NCI-H2171 treated with DMSO at 0.1 percent for 48 hours (cell line): ENCODE measurements at regions not wholly inside any gene's neighbourhood (a gene's known extent, or its start where the extent isn't known, plus 50 kb on each side); places are given as distances from the start of the nearest gene placed in this dataset.

Experiments
- DNase-seq: peaks from one replicate; lab custom pipeline; 2025; lab: John Stamatoyannopoulos, UW

GRCh38 chr11:97428247-97428790 lies 1038.5 kb downstream of the JRKL start:
- no peak for DNase-seq

DNA sequence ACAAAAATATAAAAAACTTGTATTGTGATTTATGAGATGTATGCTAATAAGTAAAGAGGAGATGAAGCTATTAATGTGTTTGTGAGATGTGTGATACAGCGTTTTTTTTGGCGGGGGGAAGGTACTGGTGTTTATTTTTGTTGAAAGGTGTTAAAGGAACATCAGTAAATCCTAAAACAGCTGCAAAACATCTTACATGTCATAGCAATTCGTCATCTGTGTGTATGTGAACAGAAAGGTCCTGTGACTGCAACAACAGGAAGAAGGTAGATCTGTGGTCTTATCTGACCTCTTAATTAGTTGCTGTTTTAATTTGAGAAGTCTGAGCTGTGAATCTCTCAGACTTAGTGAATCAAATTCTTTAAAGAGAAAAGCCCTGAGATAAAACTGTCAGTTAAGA lies 1041.1 kb downstream of the JRKL start:
- DNase-seq: no peak

- DNase-seq: no peak
These were observed 1043.1 kb downstream of the JRKL start for GRCh38 chr11:97432926-97433325.

- DNase-seq: no peak
These were observed 1055.7 kb downstream of the JRKL start for GRCh38 chr11:97445561-97445960.

- DNase-seq: no peak
These were observed 1061.6 kb downstream of the JRKL start for GRCh38 chr11:97451441-97451840.

DNA sequence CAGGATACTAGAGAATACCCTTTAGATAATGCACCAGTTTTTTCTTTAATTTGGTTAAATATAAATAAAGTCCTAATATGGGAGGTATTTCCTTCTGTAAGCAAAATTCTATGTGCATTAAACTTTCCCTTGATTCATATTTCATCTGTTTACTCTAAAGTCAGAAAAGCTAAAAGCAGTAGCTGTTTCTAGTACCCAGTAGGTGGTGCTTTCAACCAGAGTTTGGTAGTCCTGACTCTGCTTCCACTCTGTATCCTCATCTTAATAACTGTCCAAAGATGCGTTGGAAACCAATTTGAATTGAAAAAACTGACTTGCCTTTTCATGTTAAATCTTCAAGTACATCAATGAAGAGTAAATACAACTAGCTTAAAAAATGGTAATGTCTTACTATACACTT lies 1065.2 kb downstream of the JRKL start:
- DNase-seq: peak; percentile 33

- no peak for DNase-seq
These were observed 1070.3 kb downstream of the JRKL start for GRCh38 chr11:97460091-97460490.

GRCh38 chr11:97461044-97461880 lies 1071.4 kb downstream of the JRKL start:
- DNase-seq: no peak

DNA sequence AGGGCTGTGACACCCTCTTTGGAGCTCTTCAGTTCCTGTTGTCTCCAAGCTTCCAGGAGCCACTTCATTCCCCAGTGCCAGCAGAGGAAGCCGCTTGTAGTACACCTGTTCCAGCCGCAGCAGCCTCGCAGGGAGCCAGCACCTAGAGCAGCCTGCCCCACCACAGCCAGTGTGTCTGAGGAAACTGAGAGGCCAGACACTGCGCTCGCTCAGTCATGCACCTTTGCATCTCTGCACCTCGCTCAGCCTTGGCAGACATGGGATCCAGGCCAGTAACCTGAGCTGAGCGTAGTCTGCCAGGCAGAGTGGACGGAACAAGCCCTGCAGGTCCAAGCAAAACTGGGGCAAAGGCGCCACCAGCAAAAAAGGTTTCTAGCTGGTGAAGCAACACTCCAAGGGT lies 1072.1 kb downstream of the JRKL start:
- DNase-seq: no peak

DNA sequence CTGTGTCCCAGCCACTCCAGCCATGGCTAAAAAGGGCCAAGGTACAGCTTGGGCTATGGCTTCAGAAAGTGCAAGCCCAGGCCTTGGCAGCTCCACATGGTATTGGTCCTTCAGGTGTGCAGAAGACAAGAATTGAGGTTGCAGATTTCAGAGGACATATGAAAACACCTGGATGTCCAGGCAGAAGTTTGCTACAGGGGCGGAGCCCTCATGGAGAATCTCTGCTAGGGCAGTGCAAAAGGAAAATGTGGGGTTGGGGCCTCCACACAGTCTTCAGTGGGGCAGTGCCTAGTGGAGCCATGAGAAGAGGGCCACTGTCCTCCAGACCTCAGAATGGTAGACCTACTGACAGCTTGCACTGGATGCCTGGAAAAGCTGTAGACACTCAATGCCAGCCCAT lies 1074.1 kb downstream of the JRKL start:
- DNase-seq: no peak

DNA sequence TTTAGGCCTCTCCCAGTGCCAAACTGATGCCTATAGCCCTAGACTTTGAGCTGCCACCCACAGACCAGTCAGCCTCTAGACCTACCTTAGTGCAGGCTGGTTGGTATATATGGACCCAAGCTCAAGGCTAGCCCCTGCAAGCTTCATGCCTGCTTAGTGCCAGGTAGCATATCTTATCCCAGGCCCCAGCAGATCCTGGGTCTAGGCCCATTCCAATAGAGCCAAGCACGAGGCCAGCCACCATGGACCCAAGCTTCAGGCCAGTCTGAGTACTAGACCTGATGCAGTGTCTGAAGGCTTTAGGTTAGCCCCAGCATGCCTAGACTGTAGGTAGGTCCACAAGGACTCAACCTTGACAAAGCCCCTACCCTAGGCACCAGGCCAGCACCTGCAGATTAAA lies 1081.7 kb downstream of the JRKL start:
- no peak for DNase-seq

DNA sequence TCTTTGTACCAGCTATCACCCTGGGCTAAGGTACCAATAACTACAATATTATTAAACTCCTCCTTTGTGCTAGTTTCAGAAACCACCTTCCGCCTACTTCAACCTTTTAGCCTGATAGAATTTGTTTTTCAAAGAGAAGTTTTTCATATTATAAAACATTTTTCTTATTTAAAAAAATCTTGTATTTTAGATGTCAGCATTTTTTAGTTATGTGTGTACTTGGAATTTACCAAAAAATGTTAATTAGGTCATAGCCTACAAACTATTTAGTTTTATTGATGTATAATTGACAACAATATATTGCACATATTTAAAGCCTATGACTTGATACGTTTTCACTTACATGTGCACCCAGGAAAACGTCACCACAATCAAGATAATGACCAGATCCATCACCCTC lies 1097.6 kb downstream of the JRKL start:
- no peak for DNase-seq

- DNase-seq: no peak
These were observed 1109.1 kb downstream of the JRKL start for GRCh38 chr11:97498891-97499290.

DNA sequence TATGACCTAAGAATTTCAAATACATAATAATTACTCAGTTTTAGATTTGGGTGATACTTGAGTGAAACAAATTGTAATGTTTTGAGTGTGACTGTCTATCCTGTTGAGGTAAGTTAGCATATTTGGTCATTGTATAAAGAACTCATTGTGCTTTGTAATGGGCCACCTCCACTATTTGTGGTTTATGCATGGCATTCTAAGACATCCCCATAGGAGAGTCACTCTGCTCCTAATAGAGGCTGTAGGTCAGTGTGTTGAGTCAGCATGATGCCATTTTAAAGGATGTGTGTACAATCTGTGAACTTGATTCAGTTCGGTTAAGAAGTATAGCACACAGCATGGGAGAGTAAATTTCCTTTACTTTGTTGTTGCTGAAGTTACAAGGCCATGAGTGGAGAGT lies 1112.4 kb downstream of the JRKL start:
- DNase-seq: no peak

GRCh38 chr11:97506076-97506759 lies 1116.4 kb downstream of the JRKL start:
- no peak for DNase-seq

- no peak for DNase-seq
These were observed 1124.6 kb downstream of the JRKL start for GRCh38 chr11:97514446-97514845.

GRCh38 chr11:97516688-97517087 lies 1126.9 kb downstream of the JRKL start:
- DNase-seq: no peak

GRCh38 chr11:97525273-97525672 lies 1135.5 kb downstream of the JRKL start:
- no peak for DNase-seq

DNA sequence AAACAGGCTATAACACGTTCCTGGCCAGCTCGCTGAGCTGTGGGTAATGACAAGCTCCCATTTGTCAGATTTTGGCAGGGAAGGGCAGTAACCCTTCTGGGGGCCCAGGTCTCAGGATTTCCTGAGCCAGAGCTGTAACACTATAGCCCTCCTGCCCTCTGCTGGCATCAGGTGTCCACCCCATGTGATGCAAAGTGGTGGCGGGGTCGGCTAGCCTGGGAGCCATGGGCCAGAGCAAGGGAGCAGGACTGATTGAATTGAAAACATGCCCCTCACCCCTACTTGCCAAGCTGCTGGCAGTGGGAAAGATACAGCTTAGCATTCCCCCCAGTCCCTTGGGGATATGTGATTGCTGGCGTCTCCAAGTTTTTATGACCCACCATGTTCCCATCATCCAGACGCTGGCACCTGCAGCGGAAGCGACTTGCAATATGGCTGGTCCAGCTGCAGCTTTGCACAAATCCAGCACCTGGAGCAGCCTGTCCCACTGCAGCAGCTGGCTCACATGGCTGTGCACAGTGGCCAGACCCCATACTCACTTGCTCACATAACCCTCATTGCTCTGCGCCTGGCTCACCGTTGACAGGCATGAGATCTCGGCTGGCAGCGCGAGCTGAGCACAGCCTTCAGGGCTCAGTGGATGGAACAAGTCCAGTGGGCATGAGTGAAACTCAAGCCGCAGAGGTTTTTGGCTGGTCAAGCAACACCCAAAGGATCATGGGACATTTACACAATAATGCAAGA lies 1147.8 kb downstream of the JRKL start:
- peak; percentile 87 for DNase-seq

GRCh38 chr11:97544431-97544830 lies 1154.6 kb downstream of the JRKL start:
- DNase-seq: no peak

DNA sequence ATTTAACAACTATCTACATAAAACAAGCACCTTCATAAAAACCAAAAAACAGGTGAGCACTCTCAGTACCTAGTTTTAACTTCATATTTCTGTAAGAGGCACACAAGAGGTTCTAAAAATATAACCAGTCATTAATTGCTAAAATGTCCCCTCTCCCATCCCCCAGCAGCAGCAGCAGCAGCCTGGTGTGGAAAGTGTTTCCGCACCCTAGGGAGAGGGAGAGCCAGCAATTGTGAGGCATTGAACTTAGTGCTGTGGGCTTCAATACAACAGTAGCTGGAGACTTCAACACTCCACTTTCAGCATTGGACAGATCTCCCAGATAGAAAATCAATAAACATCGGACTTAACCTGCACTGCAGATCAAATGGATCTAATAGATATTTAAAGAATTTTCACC lies 1158.5 kb downstream of the JRKL start:
- DNase-seq: peak; percentile 28

GRCh38 chr11:97557399-97557798 lies 1167.6 kb downstream of the JRKL start:
- no peak for DNase-seq

- DNase-seq: no peak
These were observed 1178.0 kb downstream of the JRKL start for GRCh38 chr11:97567801-97568200.
